CD4-positive, CD25-positive, alpha-beta regulatory T cell (primary cell): ENCODE measurements at regions not wholly inside any gene's neighbourhood (a gene's known extent, or its start where the extent isn't known, plus 50 kb on each side); places are given as distances from the start of the nearest gene placed in this dataset.

Source experiments
- ATAC-seq, 2 donors: fragments of 150-1000 bp; cut with Tn5 transposase; one replicate each; pipeline ENCODE4 v1.10.0; 2021; ENCODE audit warnings: low read depth in 2 of 2, moderate number of reproducible peaks in 2 of 2, moderate library complexity in 1 of 2
- DNase-seq, 3 donors: peaks; one replicate each; pipeline versions ENCODE4 v3.0.0 to v3.0.0-alpha.2; 2012 to 2022; ENCODE audit warnings: mixed read lengths in 1 of 3
- H3K27ac ChIP-seq: one replicate; pipeline ENCODE4 v1.7.0; 2013; ENCODE audit warnings: mild to moderate bottlenecking, low read length; ENCODE audit not compliant: insufficient read depth, poor library complexity, severe bottlenecking
- H3K27me3 ChIP-seq: one replicate; pipeline ENCODE4 v1.7.0; 2013; ENCODE audit warnings: low read length; ENCODE audit not compliant: control insufficient read depth, insufficient read depth
- H3K36me3 ChIP-seq: one replicate; pipeline ENCODE4 v1.7.0; 2013; ENCODE audit warnings: mild to moderate bottlenecking, low read length, moderate library complexity; ENCODE audit not compliant: control insufficient read depth, insufficient read depth
- H3K4me1 ChIP-seq: 2 replicates; pipeline ENCODE4 v1.7.0; 2013; ENCODE audit warnings: mild to moderate bottlenecking, low read length; ENCODE audit not compliant: insufficient read depth, control insufficient read depth, poor library complexity, severe bottlenecking
- H3K4me3 ChIP-seq: one replicate; pipeline ENCODE4 v1.7.0; 2013; ENCODE audit warnings: low read depth, mild to moderate bottlenecking, low read length, moderate library complexity
- H3K9me3 ChIP-seq, 2 experiments: 1 replicate in 1 of 2; 2 replicates in 1 of 2; pipeline ENCODE4 v1.7.0; 2013; ENCODE audit warnings: low read length in 2 of 2, mild to moderate bottlenecking in 1 of 2, moderate library complexity in 1 of 2; ENCODE audit not compliant: control insufficient read depth in 2 of 2
- H3K27ac Mint-ChIP-seq, 3 donors: one replicate each; pipeline ENCODE4 v1.8.0; 2020 to 2022; ENCODE audit warnings: mild to moderate bottlenecking in 3 of 3, mixed read lengths in 3 of 3, moderate library complexity in 2 of 3
- H3K27me3 Mint-ChIP-seq: one replicate; pipeline ENCODE4 v1.8.0; 2022; ENCODE audit warnings: mild to moderate bottlenecking, mixed read lengths
- H3K36me3 Mint-ChIP-seq: one replicate; pipeline ENCODE4 v1.8.0; 2020; ENCODE audit warnings: mixed read lengths
- H3K4me1 Mint-ChIP-seq, 4 donors: one replicate each; pipeline ENCODE4 v1.8.0; 2020 to 2022; ENCODE audit warnings: mixed read lengths in 4 of 4, mild to moderate bottlenecking in 1 of 4
- H3K4me3 Mint-ChIP-seq, 4 donors: one replicate each; pipeline ENCODE4 v1.8.0; 2020 to 2022; ENCODE audit warnings: mild to moderate bottlenecking in 4 of 4, mixed read lengths in 4 of 4, moderate library complexity in 3 of 4
- H3K9me3 Mint-ChIP-seq, 7 donors: one replicate each; pipeline ENCODE4 v1.8.0; 2020 to 2022; ENCODE audit warnings: mixed read lengths in 7 of 7, mild to moderate bottlenecking in 3 of 7, moderate library complexity in 2 of 7

DNA sequence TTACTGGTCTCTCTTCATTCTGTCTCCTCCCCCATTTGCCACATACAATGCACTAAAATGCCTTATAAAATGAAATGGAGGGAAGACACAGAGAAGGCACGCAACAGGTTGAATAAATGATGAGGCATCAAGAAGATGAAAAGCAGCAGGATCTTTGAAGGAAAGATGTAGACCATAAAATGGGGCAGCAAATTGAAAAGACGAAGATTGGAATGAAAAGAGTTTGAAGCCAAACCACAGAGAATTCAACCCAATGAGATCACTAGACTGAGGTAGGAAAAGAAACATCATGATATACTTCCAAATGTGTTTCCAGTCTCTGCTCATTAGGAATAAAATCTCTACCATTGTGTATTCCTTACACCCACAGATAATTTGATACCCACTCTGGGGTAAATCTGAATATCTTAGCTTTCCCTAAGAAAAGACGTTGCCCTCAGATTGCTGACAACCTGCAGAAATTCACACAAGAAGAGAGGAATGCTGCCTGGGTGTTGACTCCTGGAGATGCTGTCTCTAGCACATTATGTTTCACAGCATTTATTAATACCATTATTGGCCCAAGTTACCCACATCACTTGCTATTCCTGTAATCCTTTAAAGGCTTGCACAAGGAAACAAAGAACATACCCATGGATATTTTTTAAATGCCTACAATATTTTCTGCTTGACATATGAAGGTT lies 230.9 kb downstream of the LTN1 start:
- Histone ChIP-seq H3K27me3 (no peaks in the 10 kb centered on the region), H3K36me3 (no peaks in the 10 kb centered on the region), H3K4me3 (no peak overlapping the region), H3K9me3 (no peaks in the 10 kb centered on the region), H3K27ac (no peak overlapping the region), H3K4me1 (no peaks in the 10 kb centered on the region)
- peaks cover 0 to 10% (median 0%) of the 10 kb centered on the region in 4 donors for H3K4me1 Mint-ChIP-seq
- ATAC-seq (no peak), DNase-seq (no peak)
- no peak overlapping the region for H3K4me3 Mint-ChIP-seq
- peaks cover 0 to 12% (median 4%) of the 10 kb centered on the region in 7 donors for H3K9me3 Mint-ChIP-seq
- H3K27ac Mint-ChIP-seq: no peak overlapping the region
- peaks cover 37% of the 10 kb centered on the region for H3K36me3 Mint-ChIP-seq
- no peaks in the 10 kb centered on the region for H3K27me3 Mint-ChIP-seq

DNA sequence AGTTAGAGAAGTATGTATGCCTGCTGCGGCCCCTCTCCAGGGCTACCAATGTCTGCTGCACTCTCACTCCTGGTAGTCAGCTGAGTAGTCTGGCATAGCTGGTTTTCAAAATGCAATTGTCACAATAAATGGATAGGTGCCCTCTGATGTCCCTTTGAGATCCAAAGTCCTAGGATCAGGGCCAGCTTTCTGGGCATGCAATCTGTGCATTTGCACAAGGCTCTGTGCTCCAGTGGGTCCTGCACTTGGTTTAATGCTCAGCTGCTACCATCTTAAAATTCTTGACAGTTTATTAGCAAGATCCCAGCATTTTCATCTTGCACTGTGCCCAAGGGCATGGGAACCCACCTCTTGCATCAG lies 233.8 kb downstream of the LTN1 start:
- peaks cover 0 to 4% (median 0%) of the 10 kb centered on the region in 7 donors for H3K9me3 Mint-ChIP-seq
- H3K36me3 Mint-ChIP-seq: peaks cover 27% of the 10 kb centered on the region
- DNase-seq: no peak
- Histone ChIP-seq H3K27me3 (no peaks in the 10 kb centered on the region), H3K27ac (no peak overlapping the region), H3K4me3 (no peak overlapping the region), H3K9me3 (no peaks in the 10 kb centered on the region), H3K4me1 (no peaks in the 10 kb centered on the region), H3K36me3 (no peaks in the 10 kb centered on the region)
- no peaks in the 10 kb centered on the region for H3K27me3 Mint-ChIP-seq
- H3K27ac Mint-ChIP-seq: no peak overlapping the region
- ATAC-seq: no peak
- H3K4me1 Mint-ChIP-seq: peaks cover 0 to 10% (median 0%) of the 10 kb centered on the region in 4 donors
- no peak overlapping the region for H3K4me3 Mint-ChIP-seq

DNA sequence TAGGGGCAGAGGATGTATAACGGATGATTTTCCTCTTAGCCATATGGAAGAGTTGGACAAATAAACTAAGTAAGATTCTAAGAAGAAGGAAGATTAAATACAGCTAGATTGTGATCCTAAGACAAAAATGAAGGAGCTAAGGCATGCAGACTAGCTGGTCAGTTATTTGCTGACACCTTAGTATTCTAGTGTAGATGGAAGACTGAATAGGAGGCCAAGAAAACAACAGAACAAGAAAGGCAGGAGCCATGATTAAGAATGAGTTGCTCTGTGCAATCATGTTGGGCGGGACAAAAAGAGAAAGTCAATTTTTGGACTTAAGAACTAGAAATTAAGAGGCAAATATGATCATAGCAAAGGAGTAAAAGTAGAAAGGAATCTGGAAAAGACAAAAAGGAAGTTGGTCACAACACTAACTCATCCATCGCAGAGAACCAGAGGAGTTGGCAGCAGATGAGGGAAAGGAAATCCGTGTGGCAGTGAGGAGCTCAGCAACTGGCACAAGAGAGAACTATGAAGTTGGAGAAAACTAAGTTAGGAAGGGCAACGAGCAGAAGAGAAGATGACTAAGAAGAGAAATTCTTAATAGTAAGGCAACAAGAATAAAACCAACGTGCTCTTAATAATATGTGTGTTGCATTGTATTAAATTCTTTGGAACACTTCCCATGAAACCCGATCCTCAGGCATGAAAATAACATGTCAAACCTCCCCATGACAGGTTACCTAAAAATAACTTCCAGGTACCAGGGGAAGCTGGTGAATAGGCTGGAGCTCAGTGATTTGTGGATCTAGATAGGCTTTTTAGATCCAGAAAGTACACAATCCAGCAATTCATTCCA lies 234.4 kb downstream of the LTN1 start:
- Histone ChIP-seq H3K4me3 (no peak overlapping the region), H3K27ac (no peak overlapping the region), H3K4me1 (no peaks in the 10 kb centered on the region), H3K27me3 (no peaks in the 10 kb centered on the region), H3K36me3 (no peaks in the 10 kb centered on the region), H3K9me3 (no peaks in the 10 kb centered on the region)
- Mint-ChIP-seq H3K27ac (no peak overlapping the region), H3K27me3 (no peaks in the 10 kb centered on the region), H3K9me3 (peaks cover 0 to 4% (median 0%) of the 10 kb centered on the region in 7 donors), H3K36me3 (peaks cover 27% of the 10 kb centered on the region), H3K4me3 (no peak overlapping the region), H3K4me1 (peaks cover 0 to 10% (median 0%) of the 10 kb centered on the region in 4 donors)
- DNase-seq (no peak), ATAC-seq (no peak)

DNA sequence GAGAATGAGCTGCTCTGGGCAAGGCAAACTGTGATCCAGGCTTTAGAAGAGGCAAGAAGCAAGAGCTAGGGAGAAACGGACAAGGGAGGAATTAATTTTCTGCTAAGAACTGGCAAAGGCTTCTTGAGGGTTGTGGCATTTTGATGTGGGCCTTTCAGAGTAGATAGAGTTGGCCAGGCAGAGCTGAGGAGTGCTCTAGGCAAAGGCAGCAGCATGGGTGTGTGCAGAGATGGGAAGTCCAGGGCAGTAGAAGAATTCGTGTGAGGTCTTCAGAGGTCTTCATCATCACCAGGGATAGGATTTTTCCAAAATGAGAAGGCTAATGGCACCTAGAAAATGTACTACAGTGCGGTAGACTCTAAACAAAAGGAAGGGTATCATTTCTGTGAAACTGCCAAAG lies 237.8 kb downstream of the LTN1 start:
- DNase-seq (no peak), ATAC-seq (no peak)
- H3K36me3 Mint-ChIP-seq: peaks cover 15% of the 10 kb centered on the region
- no peaks in the 10 kb centered on the region for H3K27me3 ChIP-seq
- H3K27me3 Mint-ChIP-seq: no peaks in the 10 kb centered on the region
- no peak overlapping the region for H3K4me3 Mint-ChIP-seq
- peaks cover 2% of the 10 kb centered on the region for H3K36me3 ChIP-seq
- H3K27ac ChIP-seq: no peak overlapping the region
- H3K4me1 Mint-ChIP-seq: peaks cover 0 to 10% (median 0%) of the 10 kb centered on the region in 4 donors
- H3K9me3 Mint-ChIP-seq: peaks cover 0 to 3% (median 0%) of the 10 kb centered on the region in 7 donors
- H3K4me1 ChIP-seq: no peaks in the 10 kb centered on the region
- no peaks in the 10 kb centered on the region for H3K9me3 ChIP-seq
- H3K4me3 ChIP-seq: no peak overlapping the region
- H3K27ac Mint-ChIP-seq: peak overlapping the region in 1 of 3 donors; percentile 18

DNA sequence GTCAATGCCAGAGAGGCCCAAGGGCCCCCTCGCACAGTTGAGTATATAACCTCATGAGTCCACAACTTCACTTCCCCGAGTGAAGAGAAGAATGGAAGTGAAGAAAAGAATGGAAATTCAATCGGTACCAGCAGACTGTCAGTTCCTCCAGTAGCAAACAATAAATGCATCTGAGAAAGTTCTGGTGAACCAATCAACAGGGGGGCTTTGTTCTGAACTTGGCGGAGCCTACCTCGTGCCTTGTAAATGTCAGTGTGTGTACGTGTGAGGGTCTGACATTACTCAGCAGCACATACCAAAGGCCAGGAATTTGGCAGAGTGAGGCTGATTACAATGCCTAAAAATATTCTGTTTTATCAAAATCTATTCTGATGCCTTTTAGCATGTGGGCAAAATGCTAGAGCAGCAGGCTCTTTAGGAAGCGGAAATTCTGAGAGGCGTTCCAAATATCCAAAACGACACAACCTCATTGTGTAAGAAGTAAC lies 238.5 kb downstream of the LTN1 start:
- Histone ChIP-seq H3K27ac (no peak overlapping the region), H3K36me3 (peaks cover 2% of the 10 kb centered on the region), H3K4me3 (no peak overlapping the region), H3K4me1 (no peaks in the 10 kb centered on the region), H3K9me3 (no peaks in the 10 kb centered on the region), H3K27me3 (no peaks in the 10 kb centered on the region)
- H3K36me3 Mint-ChIP-seq: peaks cover 11% of the 10 kb centered on the region
- peaks cover 0 to 1% (median 0%) of the 10 kb centered on the region in 7 donors for H3K9me3 Mint-ChIP-seq
- H3K4me3 Mint-ChIP-seq: no peak overlapping the region
- DNase-seq (no peak), ATAC-seq (no peak)
- peaks cover 0 to 10% (median 0%) of the 10 kb centered on the region in 4 donors for H3K4me1 Mint-ChIP-seq
- H3K27ac Mint-ChIP-seq: peak overlapping the region in 1 of 3 donors; percentile 54
- no peaks in the 10 kb centered on the region for H3K27me3 Mint-ChIP-seq

DNA sequence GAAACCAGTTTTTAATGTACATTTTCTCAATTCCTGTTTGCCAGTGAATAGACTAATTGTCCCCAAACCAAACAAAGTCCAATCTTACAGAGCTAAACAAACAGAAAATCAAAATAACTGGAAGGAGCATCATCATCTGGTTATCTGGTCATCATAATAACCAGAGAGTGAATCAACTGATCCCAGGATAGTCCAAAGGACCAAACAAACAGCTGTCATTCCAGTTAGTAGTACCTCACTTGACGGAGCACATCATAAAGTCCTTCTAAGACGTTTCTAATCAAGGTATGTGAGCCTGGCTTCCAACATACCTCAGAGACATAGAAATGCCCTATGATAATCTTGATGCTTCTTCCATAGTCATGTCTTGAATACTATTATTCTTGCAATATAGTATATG lies 240.5 kb downstream of the LTN1 start:
- no peak overlapping the region for H3K27ac Mint-ChIP-seq
- no peaks in the 10 kb centered on the region for H3K27me3 Mint-ChIP-seq
- H3K4me1 Mint-ChIP-seq: no peaks in the 10 kb centered on the region
- no peak for ATAC-seq
- H3K4me3 Mint-ChIP-seq: no peak overlapping the region
- DNase-seq: no peak
- Histone ChIP-seq H3K9me3 (no peaks in the 10 kb centered on the region), H3K27me3 (no peaks in the 10 kb centered on the region), H3K36me3 (peaks cover 2% of the 10 kb centered on the region), H3K4me1 (no peaks in the 10 kb centered on the region), H3K4me3 (no peak overlapping the region), H3K27ac (no peak overlapping the region)
- H3K36me3 Mint-ChIP-seq: peaks cover 7% of the 10 kb centered on the region
- no peaks in the 10 kb centered on the region for H3K9me3 Mint-ChIP-seq

DNA sequence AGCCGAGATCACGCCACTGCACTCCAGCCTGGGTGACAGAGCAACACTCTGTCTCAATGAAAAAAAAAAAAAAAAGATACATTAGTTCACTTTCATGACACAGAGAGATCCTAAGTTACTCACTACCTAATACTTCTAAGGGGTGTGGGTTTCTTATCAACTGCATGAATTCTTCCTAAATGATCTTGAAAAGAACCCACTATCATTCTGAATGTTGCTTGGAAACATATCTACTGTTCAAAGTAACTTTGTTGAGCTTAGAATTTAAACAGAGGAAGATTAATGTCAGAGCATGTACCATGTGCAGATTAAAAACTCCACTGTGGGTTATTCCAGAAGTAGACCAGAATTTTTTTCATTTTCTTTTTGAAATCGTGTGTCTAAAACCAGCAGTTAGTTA lies 241.5 kb downstream of the LTN1 start:
- peaks cover 7% of the 10 kb centered on the region for H3K36me3 Mint-ChIP-seq
- H3K9me3 Mint-ChIP-seq: no peaks in the 10 kb centered on the region
- H3K9me3 ChIP-seq: no peaks in the 10 kb centered on the region
- no peaks in the 10 kb centered on the region for H3K27me3 Mint-ChIP-seq
- no peaks in the 10 kb centered on the region for H3K4me1 Mint-ChIP-seq
- H3K4me3 Mint-ChIP-seq: no peak overlapping the region
- ATAC-seq (no peak), DNase-seq (no peak)
- no peaks in the 10 kb centered on the region for H3K27me3 ChIP-seq
- H3K27ac Mint-ChIP-seq: peak overlapping the region in 1 of 3 donors; percentile 16
- no peak overlapping the region for H3K27ac ChIP-seq
- H3K4me3 ChIP-seq: no peak overlapping the region
- no peaks in the 10 kb centered on the region for H3K4me1 ChIP-seq
- peaks cover 2% of the 10 kb centered on the region for H3K36me3 ChIP-seq
